GM18951 (cell line): ENCODE measurements at regions not wholly inside any gene's neighbourhood (a gene's known extent, or its start where the extent isn't known, plus 50 kb on each side); places are given as distances from the start of the nearest gene placed in this dataset.
"Not testable (repeated sequence)": the region's sequence is repeated elsewhere in the genome, so short reads cannot be mapped to it uniquely, and the experiment has no call there.

Experiments
- POLR2A ChIP-seq: IDR thresholded peaks from 4 replicates; pipeline ENCODE4 v1.6.1; 2011; ENCODE audit warnings: mild to moderate bottlenecking; ENCODE audit not compliant: insufficient read length, insufficient read depth; ENCODE audit errors: extremely low read depth
- in situ Hi-C: fragments of 300-500 bp; cut with MboI; formaldehyde crosslinking; loops from one replicate; pipeline ENCODE4 v1.12.0; 2022; ENCODE audit warnings: low sequenced_read_pairs, mixed read lengths, inconsistent platforms; ENCODE audit not compliant: unreplicated experiment

- in situ Hi-C loops: no loop called here
- no peak for TF ChIP-seq POLR2A
These were observed 403.7 kb upstream of the ZMIZ1 start for GRCh38 chr10:78664929-78665553.

- in situ Hi-C loops: no loop called here
These were observed 395.8 kb upstream of the ZMIZ1 start for GRCh38 chr10:78672918-78673317.

DNA sequence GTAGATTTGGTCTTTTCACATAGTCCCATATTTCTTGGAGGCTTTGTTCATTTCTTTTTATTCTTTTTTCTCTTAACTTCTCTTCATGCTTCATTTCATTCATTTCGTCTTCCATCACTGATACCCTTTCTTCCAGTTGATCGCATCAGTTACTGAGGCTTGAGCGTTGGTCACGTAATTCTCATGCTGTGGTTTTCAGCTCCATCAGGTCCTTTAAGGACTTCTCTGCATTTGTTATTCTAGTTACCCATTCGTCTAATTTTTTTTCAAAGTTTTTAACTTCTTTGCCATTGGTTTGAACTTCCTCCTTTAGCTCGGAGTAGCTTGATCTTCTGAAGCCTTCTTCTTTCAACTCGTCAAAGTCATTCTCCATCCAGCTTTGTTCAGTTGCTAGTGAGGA is 387.6 kb upstream of the ZMIZ1 start:
- in situ Hi-C loops: not testable (repeated sequence)

More at GRCh38 chr10:78672918-78673317, 395.8 kb upstream of the ZMIZ1 start:
- no peak for TF ChIP-seq POLR2A

- in situ Hi-C loops: not testable (repeated sequence)
These were observed 386.8 kb upstream of the ZMIZ1 start for GRCh38 chr10:78681986-78682385.

DNA sequence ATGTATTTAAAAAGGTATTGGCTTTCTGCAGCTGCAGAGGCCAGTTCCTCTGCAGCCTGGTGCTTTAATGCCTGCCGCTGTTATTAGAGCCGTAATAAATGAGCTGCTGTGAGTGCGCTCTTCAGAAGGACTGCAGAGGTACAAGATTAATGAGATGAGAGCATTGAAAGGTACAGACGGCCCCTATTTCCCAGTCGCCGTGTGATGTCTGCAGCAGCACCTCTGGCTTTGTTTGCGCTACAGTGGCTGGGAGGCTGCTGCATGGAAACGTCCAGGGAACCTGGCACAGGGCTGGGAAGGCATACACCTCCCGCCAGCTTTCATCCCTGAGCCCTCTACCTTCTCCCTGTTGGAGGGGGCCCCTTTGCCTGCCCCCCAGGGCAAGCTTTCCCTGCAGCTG is 383.8 kb upstream of the ZMIZ1 start:
- in situ Hi-C loops: no loop called here
- no peak for TF ChIP-seq POLR2A

DNA sequence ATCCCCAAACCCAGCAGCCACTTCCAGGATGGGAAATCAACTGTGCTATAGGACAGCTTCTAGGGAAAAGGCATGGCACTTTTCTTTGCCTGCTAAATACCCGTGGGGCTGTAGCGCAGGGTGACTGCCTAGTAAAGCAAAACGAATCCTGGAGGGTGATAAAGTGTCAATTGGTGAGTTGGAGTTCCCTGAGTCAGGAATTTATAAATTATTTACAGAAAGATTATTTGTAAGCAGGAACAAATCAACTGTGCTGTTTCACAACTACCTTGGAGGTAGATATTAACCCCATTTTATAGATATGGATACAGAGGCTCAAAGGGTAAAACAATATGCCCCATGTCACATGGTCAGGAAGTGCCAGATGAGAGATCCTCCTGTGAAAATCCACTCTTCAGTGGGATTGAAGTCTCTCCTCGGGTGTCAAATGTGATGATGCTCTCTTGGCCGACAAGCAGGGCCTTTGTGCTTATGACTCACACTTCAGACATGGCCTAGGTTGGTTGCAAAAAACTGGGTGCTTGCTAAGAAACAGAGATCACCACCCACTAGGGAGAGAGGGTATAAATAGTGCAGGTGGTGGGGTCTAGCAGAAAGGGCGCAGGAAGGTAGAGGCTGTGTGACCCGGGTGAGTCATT is 383.2 kb upstream of the ZMIZ1 start:
- in situ Hi-C loops: no loop called here

GRCh38 chr10:78686444-78687060 is 382.2 kb upstream of the ZMIZ1 start:
- in situ Hi-C loops: no loop called here
- TF ChIP-seq POLR2A: no peak

More for the DNA sequence above, 383.2 kb upstream of the ZMIZ1 start:
- no peak for TF ChIP-seq POLR2A

GRCh38 chr10:78687626-78688025 is 381.1 kb upstream of the ZMIZ1 start:
- in situ Hi-C loops: no loop called here
- TF ChIP-seq POLR2A: no peak

- TF ChIP-seq POLR2A: no peak
- in situ Hi-C loops: no loop called here
These were observed 380.4 kb upstream of the ZMIZ1 start for GRCh38 chr10:78688230-78688900.

DNA sequence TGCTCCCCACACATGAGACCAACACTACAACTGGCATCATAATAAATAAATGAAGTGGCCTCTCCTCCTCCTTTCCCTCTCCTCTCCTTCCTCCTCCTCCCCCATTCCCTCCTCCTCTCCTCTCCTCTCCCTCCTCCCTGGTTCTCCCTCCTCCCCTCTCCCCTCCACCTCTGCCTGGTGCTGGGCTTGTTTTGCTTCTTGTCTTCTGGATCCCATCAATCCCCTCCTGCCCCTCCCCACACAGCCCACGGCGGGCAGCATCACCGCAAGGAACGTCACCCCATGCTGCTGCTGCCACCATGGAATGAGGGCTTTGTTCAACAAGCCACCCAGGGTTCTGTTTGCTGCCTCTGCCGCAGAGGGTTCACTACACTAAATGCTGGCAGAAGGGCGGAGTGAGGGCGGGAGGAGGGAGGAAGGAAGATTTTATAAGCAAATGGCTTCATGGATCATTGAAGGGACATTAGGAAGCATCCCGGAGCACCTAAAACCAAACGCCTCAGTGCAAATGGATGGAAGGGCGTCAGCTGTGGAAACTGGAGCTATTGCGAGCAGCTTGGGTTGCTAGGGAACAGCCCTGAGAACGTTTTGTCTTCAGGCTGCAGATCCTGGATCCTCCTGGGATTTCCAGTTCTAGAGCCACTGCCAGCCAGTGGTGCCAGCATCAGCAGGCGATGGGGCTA is 379.7 kb upstream of the ZMIZ1 start:
- in situ Hi-C loops: no loop called here
- TF ChIP-seq POLR2A: no peak

GRCh38 chr10:78689584-78689935 is 379.2 kb upstream of the ZMIZ1 start:
- in situ Hi-C loops: no loop called here
- TF ChIP-seq POLR2A: no peak

DNA sequence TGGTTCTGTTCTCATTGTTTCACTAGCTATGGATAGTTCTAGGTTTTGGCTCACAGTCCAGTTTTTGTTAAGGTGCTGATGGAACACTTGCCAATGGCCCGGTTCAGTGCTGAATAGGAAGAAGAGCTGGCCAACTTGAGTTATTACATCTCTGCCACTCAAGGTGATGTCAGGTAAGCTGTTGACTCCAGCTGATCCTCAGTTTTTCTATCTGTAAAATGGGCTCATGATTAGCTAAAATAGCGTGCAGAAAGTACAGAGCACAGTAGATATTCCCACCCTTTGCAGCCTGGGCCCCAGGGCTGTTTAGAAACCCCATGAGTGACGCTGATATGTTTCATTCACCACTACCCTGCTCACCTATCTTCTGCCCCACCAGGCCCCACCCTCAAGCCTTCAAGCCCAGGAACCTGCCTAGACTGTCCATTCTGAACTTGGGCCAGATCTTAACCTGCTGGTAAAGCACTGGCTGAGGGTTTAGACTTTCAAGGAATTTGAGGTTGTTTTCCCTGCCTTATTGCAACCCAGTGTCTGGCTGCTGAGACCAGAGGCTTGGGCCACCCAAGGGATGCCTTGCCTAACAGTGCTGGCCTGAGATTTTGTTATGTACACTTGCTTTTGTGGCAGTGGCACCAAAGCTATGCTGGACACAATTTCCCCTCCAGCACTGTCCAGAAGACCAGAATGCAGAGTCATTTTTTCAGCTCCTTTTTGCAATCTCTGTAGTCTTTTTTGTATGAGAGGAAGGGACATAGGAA is 378.2 kb upstream of the ZMIZ1 start:
- in situ Hi-C loops: no loop called here
- no peak for TF ChIP-seq POLR2A
